ENCODE measurements at regions not wholly inside any gene's neighbourhood (a gene's known extent, or its start where the extent isn't known, plus 50 kb on each side); places are given as distances from the start of the nearest gene placed in this dataset.

DNA sequence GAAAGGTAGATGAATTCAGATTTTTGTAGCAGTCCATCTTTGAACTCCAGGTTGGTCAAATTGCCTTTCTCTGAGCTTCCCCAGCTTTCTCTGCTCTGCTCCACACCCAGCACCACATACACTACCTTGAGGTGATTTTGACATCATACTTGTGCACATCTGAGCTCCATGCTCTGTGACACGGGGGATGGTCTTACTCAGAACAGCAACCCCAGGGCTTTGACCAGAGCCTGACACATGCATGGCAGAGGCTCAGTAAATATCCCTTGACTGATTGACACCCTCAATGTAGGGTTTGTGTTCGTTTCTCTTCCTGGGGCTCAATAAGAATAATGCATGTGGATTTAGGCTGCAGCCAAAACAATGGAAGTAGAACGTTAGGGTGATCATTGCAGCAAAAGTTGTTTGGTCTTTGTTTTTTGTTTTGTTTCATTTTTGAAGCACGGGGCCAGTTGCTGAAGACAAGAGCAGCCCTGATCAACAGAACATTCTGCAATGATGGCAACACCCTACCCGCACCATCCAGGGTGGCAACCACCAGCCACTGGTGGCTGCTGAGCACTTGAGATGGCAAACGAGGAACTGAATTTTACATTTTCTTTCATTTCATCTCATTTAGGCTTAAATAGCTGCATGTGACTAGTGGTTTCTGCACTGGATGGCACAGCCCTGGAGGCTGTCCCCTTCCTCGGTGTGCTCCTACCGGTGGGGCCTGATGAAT, 224.8 kb upstream of the TNRC6C start:
- Mint-ChIP-seq H3K36me3 (ENCODE audit: low read depth) (no peaks in the 10 kb centered on the region), H3K27me3 (peaks cover 19% of the 10 kb centered on the region), H3K4me3 (no peak overlapping the region), H3K27ac (no peak overlapping the region), H3K4me1 (ENCODE audit: low read depth) (no peaks in the 10 kb centered on the region), H3K9me3 (peaks cover 18% of the 10 kb centered on the region)
- peak; percentile 7 for DNase-seq

DNA sequence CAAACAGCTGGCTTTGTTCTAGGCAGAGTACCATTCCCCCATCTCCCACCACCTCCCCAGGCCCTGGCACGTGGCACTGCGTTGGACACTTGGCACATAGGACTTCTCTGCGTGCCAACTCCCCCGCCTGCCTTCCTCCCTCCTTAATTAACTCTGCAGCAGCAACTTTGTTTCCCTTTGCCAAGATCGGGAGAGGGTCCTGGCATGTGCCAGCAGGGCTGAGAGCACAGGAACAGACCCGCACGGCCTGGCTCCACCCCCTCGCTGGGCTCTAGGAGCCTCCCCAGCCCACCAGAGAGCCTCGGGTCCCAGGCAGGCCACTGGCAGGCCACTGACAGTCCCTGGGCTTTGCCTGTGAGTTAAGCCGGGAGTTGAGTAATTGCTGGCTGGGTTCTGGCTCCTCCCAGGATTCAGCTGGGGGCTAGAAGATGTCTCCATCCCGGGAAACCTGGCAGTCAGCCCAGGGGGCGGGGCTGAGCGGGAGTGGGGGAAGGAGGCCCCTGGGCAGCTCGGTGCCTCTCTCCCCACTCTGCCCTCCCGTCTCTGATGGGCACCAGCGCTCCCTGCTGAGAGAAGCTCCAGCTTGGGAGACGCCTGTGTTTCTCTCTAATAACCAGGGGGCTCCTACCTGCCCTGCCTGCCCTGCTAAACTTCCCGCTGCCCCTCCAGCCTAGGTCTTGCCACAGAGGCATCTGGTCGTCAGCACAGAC, 224.0 kb upstream of the TNRC6C start:
- H3K27ac Mint-ChIP-seq: no peak overlapping the region
- peaks cover 19% of the 10 kb centered on the region for H3K27me3 Mint-ChIP-seq
- H3K9me3 Mint-ChIP-seq: peaks cover 18% of the 10 kb centered on the region
- no peaks in the 10 kb centered on the region for H3K4me1 Mint-ChIP-seq (ENCODE audit: low read depth)
- no peaks in the 10 kb centered on the region for H3K36me3 Mint-ChIP-seq (ENCODE audit: low read depth)
- no peak overlapping the region for H3K4me3 Mint-ChIP-seq
- DNase-seq: peak; percentile 25

DNA sequence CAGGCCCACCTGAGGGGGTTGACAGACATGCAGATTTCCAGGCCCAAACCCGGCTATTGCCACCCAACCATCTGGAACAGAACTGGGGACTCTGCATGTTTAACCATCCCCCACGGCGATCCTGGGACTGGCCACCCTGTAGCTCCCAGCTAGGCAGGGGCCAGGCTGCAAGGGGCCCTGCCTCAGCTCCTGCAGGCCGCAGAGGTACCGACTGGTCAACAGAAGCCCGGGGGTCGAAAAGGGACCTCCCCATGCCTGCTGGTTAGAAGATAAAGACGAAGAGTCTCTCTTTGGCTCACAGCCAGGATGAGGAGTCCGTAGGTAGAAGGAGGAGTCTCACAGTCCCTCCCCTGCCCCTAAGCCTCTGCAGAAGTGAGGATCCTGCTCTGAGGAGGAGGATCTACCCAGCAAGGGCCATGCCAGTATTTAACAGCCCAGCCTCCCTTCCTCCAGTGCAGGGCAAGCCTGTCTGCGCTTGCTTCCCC, 223.4 kb upstream of the TNRC6C start:
- peaks cover 19% of the 10 kb centered on the region for H3K27me3 Mint-ChIP-seq
- no peak overlapping the region for H3K4me3 Mint-ChIP-seq

DNA sequence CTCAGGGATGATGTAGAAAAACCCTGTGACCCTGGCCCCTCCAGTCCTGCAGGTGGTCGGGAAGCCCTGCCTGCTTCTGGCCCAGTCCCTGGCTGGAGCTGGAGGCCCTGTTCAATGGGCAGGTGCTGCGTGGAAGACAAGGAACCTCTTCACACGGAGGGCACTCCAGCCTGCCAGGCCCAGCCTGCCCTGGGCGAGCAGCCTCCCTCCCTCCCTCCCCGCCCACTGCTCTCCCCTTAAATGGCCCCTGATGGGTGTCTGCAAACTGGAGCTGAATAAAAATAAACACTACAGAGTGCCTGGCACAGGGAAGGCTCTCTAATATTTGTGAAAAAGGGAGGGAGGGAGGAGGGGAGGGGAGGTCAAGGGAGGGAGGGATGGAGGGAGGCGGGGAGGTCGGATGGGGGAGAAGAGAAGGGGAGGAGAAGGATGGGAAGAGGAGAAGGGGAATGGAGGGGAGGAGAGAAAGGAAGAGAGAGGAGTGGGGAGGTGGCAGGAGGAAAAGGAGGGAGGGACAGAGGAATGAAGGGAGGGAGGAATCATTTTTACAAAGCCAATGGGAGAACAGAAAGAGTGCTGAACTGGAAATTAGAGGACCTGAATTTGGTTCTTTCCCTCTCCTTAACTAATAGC, 222.8 kb upstream of the TNRC6C start:
- no peak overlapping the region for H3K27ac Mint-ChIP-seq
- H3K4me3 Mint-ChIP-seq: no peak overlapping the region
- peaks cover 19% of the 10 kb centered on the region for H3K27me3 Mint-ChIP-seq
- peaks cover 15% of the 10 kb centered on the region for H3K9me3 Mint-ChIP-seq
- no peaks in the 10 kb centered on the region for H3K36me3 Mint-ChIP-seq (ENCODE audit: low read depth)
- no peak for DNase-seq
- no peaks in the 10 kb centered on the region for H3K4me1 Mint-ChIP-seq (ENCODE audit: low read depth)

More for the DNA sequence above, 223.4 kb upstream of the TNRC6C start:
- H3K27ac Mint-ChIP-seq: no peak overlapping the region
- peaks cover 18% of the 10 kb centered on the region for H3K9me3 Mint-ChIP-seq
- H3K4me1 Mint-ChIP-seq (ENCODE audit: low read depth): no peaks in the 10 kb centered on the region
- no peaks in the 10 kb centered on the region for H3K36me3 Mint-ChIP-seq (ENCODE audit: low read depth)
- DNase-seq: peak; percentile 20

DNA sequence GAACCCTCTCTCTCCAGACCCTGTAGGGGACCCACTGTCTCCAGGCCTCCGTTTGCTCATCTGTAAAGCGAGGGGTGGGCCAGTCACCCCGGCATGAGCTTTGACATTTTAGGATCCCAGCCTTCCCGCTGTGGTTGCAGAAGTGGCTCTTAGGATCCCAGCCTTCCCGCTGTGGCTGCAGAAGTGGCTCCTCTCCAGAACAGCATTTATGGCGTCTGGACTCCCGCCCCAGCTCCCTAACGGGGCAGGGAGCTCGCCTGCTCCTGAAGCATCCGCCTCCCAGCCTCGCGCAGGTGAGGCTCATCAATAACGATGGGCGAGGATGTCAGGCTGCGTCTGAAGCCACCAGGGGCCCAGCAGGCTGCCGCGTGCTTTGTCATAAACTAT, 222.3 kb upstream of the TNRC6C start:
- no peak overlapping the region for H3K4me3 Mint-ChIP-seq
- peaks cover 19% of the 10 kb centered on the region for H3K27me3 Mint-ChIP-seq
- DNase-seq: peak; percentile 14
- no peaks in the 10 kb centered on the region for H3K4me1 Mint-ChIP-seq (ENCODE audit: low read depth)
- H3K27ac Mint-ChIP-seq: no peak overlapping the region
- no peaks in the 10 kb centered on the region for H3K36me3 Mint-ChIP-seq (ENCODE audit: low read depth)
- H3K9me3 Mint-ChIP-seq: peaks cover 15% of the 10 kb centered on the region

DNA sequence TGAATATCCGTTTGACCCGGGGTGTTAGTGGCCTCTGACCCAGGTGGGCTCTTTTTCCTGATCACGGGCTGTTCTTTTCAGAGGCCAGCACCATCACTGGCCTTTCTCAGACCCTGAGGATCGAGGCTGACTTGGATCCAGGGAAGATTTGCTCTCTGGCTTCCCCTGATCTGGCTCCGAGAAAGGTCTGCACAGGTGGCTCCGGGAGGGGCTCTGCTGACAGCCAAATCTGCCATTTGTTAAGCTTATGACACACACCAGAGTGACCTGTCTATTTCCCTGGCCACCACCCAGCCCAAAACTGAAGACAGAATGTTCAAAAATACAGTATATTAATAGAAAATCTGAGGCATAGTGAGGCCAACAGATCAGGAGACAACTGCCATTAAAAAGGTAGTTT, 221.8 kb upstream of the TNRC6C start:
- Mint-ChIP-seq H3K27ac (no peak overlapping the region), H3K4me1 (ENCODE audit: low read depth) (no peaks in the 10 kb centered on the region), H3K36me3 (ENCODE audit: low read depth) (no peaks in the 10 kb centered on the region), H3K4me3 (no peak overlapping the region), H3K27me3 (peaks cover 19% of the 10 kb centered on the region), H3K9me3 (peaks cover 12% of the 10 kb centered on the region)
- no peak for DNase-seq

DNA sequence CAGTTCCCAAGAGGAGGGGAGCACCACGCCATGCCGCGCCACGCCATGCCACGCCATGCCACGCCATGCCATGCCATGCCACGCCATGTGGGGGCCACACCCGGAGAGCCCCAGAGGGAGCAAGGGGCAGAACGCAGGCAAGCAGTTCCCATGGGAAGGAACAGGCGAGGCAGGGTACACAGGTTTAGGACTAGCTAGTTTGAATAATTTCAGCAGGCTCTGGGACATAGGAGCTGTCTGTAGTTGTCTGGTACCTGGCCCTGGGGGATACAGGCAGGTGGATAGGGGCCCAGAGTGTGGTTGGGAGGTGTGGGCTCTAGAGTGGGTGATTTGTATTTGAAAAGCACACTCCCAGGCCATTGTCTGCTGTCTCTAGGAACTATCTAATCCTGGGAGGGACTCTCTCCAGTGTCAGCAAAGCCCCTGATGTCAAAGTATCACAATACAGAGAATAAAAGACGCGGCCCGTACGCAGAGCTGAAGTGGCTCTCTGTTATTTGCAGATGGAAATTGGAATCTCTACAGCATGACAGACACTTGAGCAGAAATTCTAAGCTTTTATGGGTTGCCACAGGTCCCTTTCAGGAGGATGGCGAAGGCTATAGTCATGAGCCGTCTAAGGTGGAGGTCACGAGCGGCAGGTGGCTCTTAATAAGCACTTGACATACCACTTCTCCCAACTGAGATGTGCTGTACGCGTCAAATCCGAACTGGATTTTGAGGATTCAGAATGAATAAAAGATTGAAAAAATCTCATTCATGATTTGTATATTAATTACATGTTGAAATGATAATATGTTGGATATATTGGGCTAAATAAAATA, 220.8 kb upstream of the TNRC6C start:
- Mint-ChIP-seq H3K27ac (no peak overlapping the region), H3K4me3 (no peak overlapping the region), H3K36me3 (ENCODE audit: low read depth) (no peaks in the 10 kb centered on the region), H3K27me3 (peaks cover 17% of the 10 kb centered on the region), H3K4me1 (ENCODE audit: low read depth) (no peaks in the 10 kb centered on the region), H3K9me3 (peaks cover 7% of the 10 kb centered on the region)
- peak; percentile 12 for DNase-seq

DNA sequence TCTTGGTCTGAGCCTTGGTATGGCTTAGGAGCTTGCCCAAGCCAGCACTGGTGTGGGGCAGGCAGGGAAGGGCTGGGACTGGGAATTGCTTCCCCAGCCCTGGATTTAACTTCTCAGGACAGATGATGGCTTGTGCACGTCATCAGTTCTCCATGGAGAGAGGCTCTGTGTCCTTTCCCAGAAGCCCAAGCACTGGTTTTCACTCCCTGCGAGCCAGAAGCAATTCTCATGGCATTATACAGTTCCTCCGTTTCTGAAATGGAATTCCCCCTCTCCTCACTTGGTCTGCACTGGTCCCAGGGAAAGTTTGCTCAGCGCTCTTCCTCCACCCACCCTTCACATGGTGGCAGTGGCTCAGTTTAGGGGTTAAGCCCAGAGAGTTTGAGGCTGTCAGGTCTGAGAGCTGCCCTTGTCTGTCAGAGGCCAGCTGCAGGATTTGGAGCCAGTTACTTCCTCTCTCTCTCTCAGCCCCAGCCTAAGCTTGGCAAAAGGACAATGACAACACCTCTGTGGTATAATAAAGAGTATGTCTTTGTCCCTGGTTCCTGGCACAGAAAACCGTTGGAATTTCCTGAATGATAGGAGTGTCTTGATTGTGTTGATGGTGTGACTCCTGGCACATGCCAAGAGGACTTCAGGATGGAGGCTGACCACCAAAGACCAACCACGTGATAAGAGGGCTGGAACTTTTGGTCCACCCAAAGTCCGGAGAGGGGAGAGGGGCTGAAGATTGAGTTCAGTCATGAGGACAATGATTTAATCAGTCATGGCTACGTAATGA, 219.6 kb upstream of the TNRC6C start:
- H3K27me3 Mint-ChIP-seq: peaks cover 5% of the 10 kb centered on the region
- H3K4me3 Mint-ChIP-seq: no peak overlapping the region
- no peaks in the 10 kb centered on the region for H3K36me3 Mint-ChIP-seq (ENCODE audit: low read depth)
- H3K27ac Mint-ChIP-seq: no peak overlapping the region
- peak; percentile 16 for DNase-seq
- H3K4me1 Mint-ChIP-seq (ENCODE audit: low read depth): no peaks in the 10 kb centered on the region
- H3K9me3 Mint-ChIP-seq: no peaks in the 10 kb centered on the region

DNA sequence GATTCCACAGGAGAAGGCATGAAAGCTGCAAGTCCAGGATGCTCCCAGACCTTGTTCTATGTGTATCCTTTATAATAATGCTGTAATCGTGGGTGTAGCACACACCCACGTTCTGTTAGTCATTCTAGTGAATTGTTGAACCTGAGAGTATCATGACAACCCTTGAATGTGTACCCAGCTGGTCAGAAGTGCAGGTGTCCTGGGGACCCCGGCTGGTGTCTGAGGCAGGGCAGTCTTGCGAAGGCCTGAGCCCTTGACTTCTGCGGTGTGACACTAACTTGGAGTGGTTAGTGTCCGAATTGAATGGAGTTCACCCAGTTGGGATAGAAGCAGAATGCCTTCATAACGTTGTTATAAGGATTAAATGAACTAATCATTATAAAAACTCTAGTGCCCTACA, 218.0 kb upstream of the TNRC6C start:
- Mint-ChIP-seq H3K36me3 (ENCODE audit: low read depth) (no peaks in the 10 kb centered on the region), H3K9me3 (peaks cover 5% of the 10 kb centered on the region), H3K27me3 (no peaks in the 10 kb centered on the region), H3K27ac (no peak overlapping the region), H3K4me1 (ENCODE audit: low read depth) (no peaks in the 10 kb centered on the region), H3K4me3 (no peak overlapping the region)
- DNase-seq: no peak

DNA sequence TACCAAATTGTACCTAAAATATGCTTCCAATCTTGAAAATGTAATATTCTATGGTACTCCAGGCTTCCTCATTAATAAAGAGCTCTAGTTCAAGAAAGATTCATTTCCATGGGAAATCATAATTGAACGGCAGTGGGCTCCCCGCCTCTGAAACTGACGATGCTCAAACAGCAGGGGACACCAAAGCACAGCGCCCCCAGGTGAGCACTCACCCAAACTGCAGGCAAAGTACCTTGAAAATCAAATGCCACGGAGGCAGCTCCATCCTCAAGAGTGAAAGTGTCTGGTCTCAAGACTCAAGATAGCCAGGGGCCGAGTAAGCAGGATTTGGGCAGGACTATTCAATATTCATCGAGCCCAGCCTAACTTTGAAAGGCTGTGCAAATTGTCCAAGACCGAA, 217.4 kb upstream of the TNRC6C start:
- H3K4me1 Mint-ChIP-seq (ENCODE audit: low read depth): no peaks in the 10 kb centered on the region
- H3K9me3 Mint-ChIP-seq: peaks cover 6% of the 10 kb centered on the region
- H3K36me3 Mint-ChIP-seq (ENCODE audit: low read depth): no peaks in the 10 kb centered on the region
- no peak overlapping the region for H3K4me3 Mint-ChIP-seq
- H3K27me3 Mint-ChIP-seq: no peaks in the 10 kb centered on the region
- no peak overlapping the region for H3K27ac Mint-ChIP-seq
- peak; percentile 53 for DNase-seq

DNA sequence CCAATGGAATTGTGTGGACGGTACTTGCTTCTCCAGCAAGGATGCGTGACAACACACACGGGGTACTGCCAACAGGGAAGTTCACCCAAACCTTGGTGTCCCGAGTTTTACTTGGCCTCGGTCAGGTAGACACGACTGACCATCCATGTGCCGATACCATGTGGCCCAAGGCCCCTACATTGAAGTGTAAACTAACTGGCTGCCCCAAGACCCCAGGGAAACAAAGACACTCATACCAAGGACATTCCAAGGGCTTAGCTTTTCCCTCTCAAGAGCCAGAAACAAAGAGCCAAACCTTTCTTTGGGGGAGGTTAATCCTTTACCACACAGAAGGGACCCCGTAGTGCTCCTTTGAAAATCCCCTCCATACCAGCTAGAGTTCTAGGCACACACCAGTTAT, 215.9 kb upstream of the TNRC6C start:
- DNase-seq: no peak
- Mint-ChIP-seq H3K4me3 (no peak overlapping the region), H3K36me3 (ENCODE audit: low read depth) (no peaks in the 10 kb centered on the region), H3K27ac (no peak overlapping the region), H3K27me3 (no peaks in the 10 kb centered on the region), H3K4me1 (ENCODE audit: low read depth) (no peaks in the 10 kb centered on the region), H3K9me3 (peaks cover 6% of the 10 kb centered on the region)

DNA sequence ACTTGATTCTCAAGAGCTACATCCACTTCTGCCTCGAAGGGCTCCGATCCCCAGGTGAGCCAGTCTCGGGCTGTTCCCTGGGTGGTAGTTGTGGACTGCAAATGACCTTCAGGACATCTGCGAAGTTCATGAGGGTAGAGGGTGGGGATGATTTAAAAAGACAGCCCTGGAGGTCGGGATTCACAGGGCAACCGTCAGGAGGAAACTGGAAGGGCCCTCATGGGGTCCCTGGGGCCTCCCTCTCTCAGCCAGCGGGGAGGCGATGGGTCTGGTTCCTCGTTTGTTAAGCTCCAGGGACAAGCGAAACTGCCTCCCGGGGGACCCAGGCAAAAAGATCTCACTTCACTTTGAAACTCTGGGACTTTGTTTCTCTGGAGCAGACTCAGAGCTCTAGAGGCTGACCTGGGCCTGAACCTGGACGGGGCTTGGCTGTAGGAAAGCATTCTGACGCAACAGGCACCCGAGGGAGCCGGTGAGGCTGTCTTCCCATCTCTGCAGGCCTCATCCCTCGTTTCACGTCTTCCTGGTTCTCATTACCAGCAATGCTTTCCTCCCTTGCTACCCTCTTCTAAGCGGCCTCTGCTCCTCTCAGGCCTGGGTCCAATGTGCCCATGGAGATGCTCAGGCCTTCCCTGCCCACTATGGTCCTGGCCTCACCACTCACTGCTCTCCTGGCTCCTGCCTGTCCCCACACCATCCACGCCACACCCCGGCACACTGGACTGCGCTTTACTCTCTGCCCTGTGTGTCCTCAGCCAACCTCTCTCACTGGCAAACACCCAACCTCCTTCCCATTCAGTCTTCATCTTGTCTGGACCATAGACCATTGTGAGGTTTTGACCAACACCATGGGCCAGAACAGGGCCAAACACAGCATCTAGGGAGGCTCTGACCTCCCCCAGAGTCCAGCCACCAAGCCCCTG, 214.2 kb upstream of the TNRC6C start:
- no peaks in the 10 kb centered on the region for H3K36me3 Mint-ChIP-seq (ENCODE audit: low read depth)
- DNase-seq: no peak
- H3K9me3 Mint-ChIP-seq: peaks cover 6% of the 10 kb centered on the region
- H3K4me3 Mint-ChIP-seq: no peak overlapping the region
- H3K4me1 Mint-ChIP-seq (ENCODE audit: low read depth): no peaks in the 10 kb centered on the region
- no peaks in the 10 kb centered on the region for H3K27me3 Mint-ChIP-seq
- H3K27ac Mint-ChIP-seq: no peak overlapping the region

DNA sequence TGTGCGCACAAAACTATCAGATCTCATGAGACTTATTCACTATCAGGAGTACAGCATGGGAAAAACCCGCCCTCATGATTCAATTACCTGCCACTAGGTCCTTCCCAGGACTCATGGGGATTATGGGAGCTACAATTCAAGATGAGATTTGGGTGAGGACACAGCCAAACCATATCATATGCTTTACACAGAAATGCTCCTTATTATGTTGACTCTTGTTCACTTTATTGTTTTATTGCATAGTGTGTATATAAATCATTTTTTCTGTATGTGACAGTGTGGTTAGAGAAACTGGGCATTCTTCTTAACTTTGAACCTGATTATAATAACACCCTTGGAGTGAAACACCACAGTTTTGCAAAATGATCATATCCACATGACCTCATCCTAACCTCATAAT, 212.8 kb upstream of the TNRC6C start:
- no peaks in the 10 kb centered on the region for H3K27me3 Mint-ChIP-seq
- no peak for DNase-seq
- no peaks in the 10 kb centered on the region for H3K36me3 Mint-ChIP-seq (ENCODE audit: low read depth)

More for the DNA sequence above, 212.8 kb upstream of the TNRC6C start:
- peaks cover 6% of the 10 kb centered on the region for H3K9me3 Mint-ChIP-seq
- no peak overlapping the region for H3K4me3 Mint-ChIP-seq
- H3K27ac Mint-ChIP-seq: no peak overlapping the region
- no peaks in the 10 kb centered on the region for H3K4me1 Mint-ChIP-seq (ENCODE audit: low read depth)

Measured in activated T-cell treated with anti-CD3 and anti-CD28 coated beads, Interleukin-2, amount 50 U/mL, for 24 hours (primary cell).